A673 (cell line): ENCODE measurements at regions not wholly inside any gene's neighbourhood (a gene's known extent, or its start where the extent isn't known, plus 50 kb on each side); places are given as distances from the start of the nearest gene placed in this dataset.

Source experiments
- BruUV-seq: library from RNA; stranded (reverse); fragments of 400-500 nt; replicated peaks from 2 replicates; lab custom pipeline; 2021; lab: Mats Ljungman, UMichigan
- CTCF ChIA-PET: fragments of 300-600 bp; sonication (Branson Sonifier 250); formaldehyde crosslinking; loops from one replicate; lab custom pipeline; 2022; ENCODE audit warnings: antibody characterized with exemption; lab: Charles Lee
- POLR2A ChIA-PET: fragments of 300-600 bp; sonication (Branson Sonifier 250); formaldehyde crosslinking; loops from one replicate; lab custom pipeline; 2022; ENCODE audit warnings: antibody characterized with exemption; ENCODE audit not compliant: low non-redundant PET; lab: Charles Lee
- DNase-seq: peaks from one replicate; pipeline ENCODE4 v3.0.0-alpha.2; 2015; ENCODE audit warnings: low spot score
- H3K27ac ChIP-seq: fragments of 200-600 bp; sonication (generic); 2 replicates; pipeline ENCODE4 v1.5.1; 2016; ENCODE audit warnings: mixed run types, low read depth, mild to moderate bottlenecking, mixed read lengths, antibody characterized with exemption, low read length; ENCODE audit not compliant: poor library complexity, severe bottlenecking
- H3K27me3 ChIP-seq: fragments of 200-600 bp; sonication (generic); replicated peaks from 2 replicates; pipeline ENCODE4 v1.6.1; 2017; ENCODE audit warnings: mixed run types, low read depth, mild to moderate bottlenecking, mixed read lengths, antibody characterized with exemption, low read length; ENCODE audit not compliant: insufficient read depth, poor library complexity
- H3K36me3 ChIP-seq: fragments of 200-600 bp; sonication (generic); 2 replicates; pipeline ENCODE4 v1.6.1; 2016; ENCODE audit warnings: mixed run types, mild to moderate bottlenecking, mixed read lengths, antibody characterized with exemption, low read length; ENCODE audit not compliant: insufficient read depth, poor library complexity, severe bottlenecking
- H3K4me1 ChIP-seq: fragments of 200-600 bp; sonication (generic); 2 replicates; pipeline ENCODE4 v1.6.1; 2017; ENCODE audit warnings: mixed run types, mild to moderate bottlenecking, mixed read lengths, antibody characterized with exemption, low read length; ENCODE audit not compliant: insufficient read depth, poor library complexity, severe bottlenecking
- H3K4me3 ChIP-seq: fragments of 200-600 bp; sonication (generic); 2 replicates; pipeline ENCODE4 v1.5.1; 2016; ENCODE audit warnings: low read depth, mixed run types, mild to moderate bottlenecking, mixed read lengths, low read length; ENCODE audit not compliant: poor library complexity, severe bottlenecking
- H3K9me3 ChIP-seq: fragments of 200-600 bp; sonication (generic); 2 replicates; pipeline ENCODE4 v1.6.1; 2016; ENCODE audit warnings: mixed run types, low read depth, mild to moderate bottlenecking, mixed read lengths, antibody characterized with exemption, low read length; ENCODE audit not compliant: poor library complexity, severe bottlenecking
- EZH2 ChIP-seq: fragments of 200-600 bp; sonication (generic); IDR thresholded peaks from 2 replicates; pipeline ENCODE4 v1.6.1; 2017; ENCODE audit warnings: borderline replicate concordance, low read depth, mild to moderate bottlenecking, mixed read lengths, antibody characterized with exemption, low read length; ENCODE audit not compliant: poor library complexity, severe bottlenecking
- intact Hi-C: fragments of 100-400 bp; cut with micrococcal nuclease; formaldehyde crosslinking; loops from one replicate; pipeline ENCODE4 v1.10.0; 2022; ENCODE audit not compliant: unreplicated experiment
- TF ChIP-seq, protein P1 (sequence below): fragments of 300-800, 200-600 bp; sonication (generic); conservative IDR thresholded peaks from 2 replicates; pipeline ENCODE4 v1.5.1; 2017; ENCODE audit warnings: low read depth, mild to moderate bottlenecking, antibody characterized with exemption, low read length, moderate library complexity, mixed read lengths

DNA sequence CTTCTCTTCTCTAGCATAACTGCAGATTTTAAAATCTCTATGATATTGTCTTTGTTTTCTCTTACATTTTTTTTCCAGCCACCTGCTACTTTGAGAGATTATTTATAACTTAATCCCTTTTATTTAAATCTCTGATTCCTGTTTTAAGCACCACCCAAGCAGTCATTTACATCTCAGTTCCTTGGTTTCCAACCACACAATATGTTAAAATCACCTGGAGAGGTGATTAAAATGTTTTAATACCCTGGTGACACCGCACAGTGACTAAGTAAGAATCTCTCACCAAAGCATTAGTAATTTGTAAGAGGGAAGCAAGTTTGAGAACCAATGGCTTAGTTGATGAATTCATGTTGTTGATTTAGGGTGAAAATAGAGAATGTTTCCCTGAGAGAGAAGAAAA is 849.8 kb downstream of the TMTC2 start:
- H3K4me3 ChIP-seq = no peak overlapping the region
- no TSS peak for BruUV-seq
- POLR2A ChIA-PET = no interaction called here
- CTCF ChIA-PET = no interaction called here
- no peaks in the 10 kb centered on the region for H3K4me1 ChIP-seq
- intact Hi-C loops = no loop called here
- H3K36me3 ChIP-seq = no peaks in the 10 kb centered on the region
- no peaks in the 10 kb centered on the region for H3K9me3 ChIP-seq
- no peak for TF ChIP-seq EZH2
- TF ChIP-seq, protein P1, sequence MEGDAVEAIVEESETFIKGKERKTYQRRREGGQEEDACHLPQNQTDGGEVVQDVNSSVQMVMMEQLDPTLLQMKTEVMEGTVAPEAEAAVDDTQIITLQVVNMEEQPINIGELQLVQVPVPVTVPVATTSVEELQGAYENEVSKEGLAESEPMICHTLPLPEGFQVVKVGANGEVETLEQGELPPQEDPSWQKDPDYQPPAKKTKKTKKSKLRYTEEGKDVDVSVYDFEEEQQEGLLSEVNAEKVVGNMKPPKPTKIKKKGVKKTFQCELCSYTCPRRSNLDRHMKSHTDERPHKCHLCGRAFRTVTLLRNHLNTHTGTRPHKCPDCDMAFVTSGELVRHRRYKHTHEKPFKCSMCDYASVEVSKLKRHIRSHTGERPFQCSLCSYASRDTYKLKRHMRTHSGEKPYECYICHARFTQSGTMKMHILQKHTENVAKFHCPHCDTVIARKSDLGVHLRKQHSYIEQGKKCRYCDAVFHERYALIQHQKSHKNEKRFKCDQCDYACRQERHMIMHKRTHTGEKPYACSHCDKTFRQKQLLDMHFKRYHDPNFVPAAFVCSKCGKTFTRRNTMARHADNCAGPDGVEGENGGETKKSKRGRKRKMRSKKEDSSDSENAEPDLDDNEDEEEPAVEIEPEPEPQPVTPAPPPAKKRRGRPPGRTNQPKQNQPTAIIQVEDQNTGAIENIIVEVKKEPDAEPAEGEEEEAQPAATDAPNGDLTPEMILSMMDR = no peak
- no peak overlapping the region for H3K27ac ChIP-seq
- no peaks in the 10 kb centered on the region for H3K27me3 ChIP-seq
- DNase-seq = no peak

DNA sequence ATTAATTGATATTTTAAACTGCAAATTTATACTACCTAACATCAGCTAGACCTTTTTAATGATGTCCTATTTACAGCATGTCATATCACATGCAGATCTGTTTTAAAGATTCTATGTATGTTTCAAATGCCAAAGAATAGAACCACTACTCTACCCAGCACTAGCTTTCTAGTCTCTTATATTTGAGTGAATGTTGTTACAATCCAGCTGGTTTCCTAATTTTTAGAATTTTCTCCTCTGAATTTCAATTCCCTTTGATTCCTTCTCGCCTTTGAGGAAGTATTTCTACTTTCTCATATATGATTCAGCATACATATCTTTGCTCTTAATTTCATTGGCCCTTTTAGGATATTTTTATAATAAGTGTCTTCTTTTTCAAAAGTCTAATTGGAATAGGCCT is 841.9 kb downstream of the TMTC2 start:
- BruUV-seq = no TSS peak
- intact Hi-C loops = no loop called here
- CTCF ChIA-PET = no interaction called here
- Histone ChIP-seq H3K4me1 (no peaks in the 10 kb centered on the region), H3K36me3 (no peaks in the 10 kb centered on the region), H3K4me3 (no peak overlapping the region), H3K27ac (no peak overlapping the region), H3K27me3 (no peaks in the 10 kb centered on the region), H3K9me3 (no peaks in the 10 kb centered on the region)
- no peak for TF ChIP-seq EZH2
- TF ChIP-seq, protein P1 = no peak
- no peak for DNase-seq
- POLR2A ChIA-PET = no interaction called here

DNA sequence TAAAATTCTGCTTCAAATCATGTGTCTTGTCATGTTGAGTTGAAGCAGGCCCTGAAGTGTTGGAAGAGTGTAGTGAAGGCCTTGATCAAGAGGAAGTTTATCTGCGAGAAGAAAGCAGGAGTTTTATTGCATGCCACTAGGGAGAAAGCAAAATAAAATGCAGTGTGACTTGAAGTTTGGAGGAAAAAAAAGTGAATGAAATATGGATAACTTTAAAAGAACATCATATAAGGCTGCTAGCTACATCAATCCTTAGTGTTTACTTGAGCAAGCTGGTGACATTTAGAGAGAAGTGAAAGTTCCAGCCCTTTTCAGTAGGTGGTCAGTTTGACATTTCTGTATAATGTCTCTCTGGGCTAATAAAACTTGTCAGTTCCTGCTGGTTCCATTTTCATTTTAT is 841.1 kb downstream of the TMTC2 start:
- TF ChIP-seq, protein P1 = no peak
- TF ChIP-seq EZH2 = no peak
- POLR2A ChIA-PET = no interaction called here
- BruUV-seq = no TSS peak

More for the DNA sequence above, 841.1 kb downstream of the TMTC2 start:
- intact Hi-C loops = no loop called here
- H3K36me3 ChIP-seq = no peaks in the 10 kb centered on the region
- H3K4me1 ChIP-seq = no peaks in the 10 kb centered on the region
- no peak overlapping the region for H3K27ac ChIP-seq
- no peak for DNase-seq
- no peaks in the 10 kb centered on the region for H3K9me3 ChIP-seq
- CTCF ChIA-PET = no interaction called here
- no peaks in the 10 kb centered on the region for H3K27me3 ChIP-seq
- H3K4me3 ChIP-seq = no peak overlapping the region
